ENCODE measurements at regions not wholly inside any gene's neighbourhood (a gene's known extent, or its start where the extent isn't known, plus 50 kb on each side); places are given as distances from the start of the nearest gene placed in this dataset.

GRCh38 chr17:53088481-53088880 lies 734.2 kb upstream of the KIF2B start:
- Histone ChIP-seq H3K9me3 (ENCODE audit: control insufficient read depth, insufficient read depth, low read depth, low read length) (no peaks in the 10 kb centered on the region), H3K4me3 (ENCODE audit: low read depth, low read length) (no peak overlapping the region), H3K36me3 (ENCODE audit: control insufficient read depth in 2 of 2, insufficient read depth in 1 of 2, low read length in 2 of 2) (no peaks in the 10 kb centered on the region), H3K27ac (ENCODE audit: extremely low read depth, low read depth, low read length) (no peak overlapping the region), H3K4me1 (ENCODE audit: control insufficient read depth, insufficient read depth, low read length) (no peaks in the 10 kb centered on the region)
- POLR2A ChIA-PET = no interaction called here
- CTCF ChIA-PET = no interaction called here
- no peak for TF ChIP-seq ZNF2 (tag by site-specific recombination; IDR thresholded peaks at IDR 0.05)
- no peak for TF ChIP-seq ZNF280C (tag by site-specific recombination; IDR thresholded peaks at IDR 0.05)
- no peak for TF ChIP-seq ZNF664 (tag by site-specific recombination; IDR thresholded peaks at IDR 0.05)
- TF ChIP-seq ZNF26 (tag by site-specific recombination; IDR thresholded peaks at IDR 0.05) = no peak
- no peak for TF ChIP-seq ZNF221 (tag by site-specific recombination; IDR thresholded peaks at IDR 0.05; ENCODE audit: borderline replicate concordance)
- TF ChIP-seq IKZF3 (tag by site-specific recombination; IDR thresholded peaks at IDR 0.05) = no peak

- ChIA-PET CTCF (no interaction called here), POLR2A (no interaction called here)
- Histone ChIP-seq H3K9me3 (ENCODE audit: control insufficient read depth, insufficient read depth, low read depth, low read length) (no peaks in the 10 kb centered on the region), H3K27ac (ENCODE audit: extremely low read depth, low read depth, low read length) (no peak overlapping the region), H3K36me3 (ENCODE audit: control insufficient read depth in 2 of 2, insufficient read depth in 1 of 2, low read length in 2 of 2) (no peaks in the 10 kb centered on the region), H3K4me3 (ENCODE audit: low read depth, low read length) (no peak overlapping the region), H3K4me1 (ENCODE audit: control insufficient read depth, insufficient read depth, low read length) (no peaks in the 10 kb centered on the region)
- TF ChIP-seq GLI4 (tag by site-specific recombination; IDR thresholded peaks at IDR 0.05) (no peak), ZNF140 (tag by site-specific recombination; IDR thresholded peaks at IDR 0.05) (no peak), YY1 (tag by site-specific recombination; IDR thresholded peaks at IDR 0.05) (no peak), ZNF155 (tag by site-specific recombination; IDR thresholded peaks at IDR 0.05) (no peak), ZNF175 (tag by site-specific recombination; IDR thresholded peaks at IDR 0.05) (no peak), ZNF416 (tag by site-specific recombination; IDR thresholded peaks at IDR 0.05) (no peak), ZNF518A (tag by site-specific recombination; conservative IDR thresholded peaks at IDR 0.05; ENCODE audit: low read depth) (no peak)
Observed at GRCh38 chr17:53061446-53061845, 761.3 kb upstream of the KIF2B start.

GRCh38 chr17:53058031-53058430 lies 764.7 kb upstream of the KIF2B start:
- Histone ChIP-seq H3K9me3 (ENCODE audit: control insufficient read depth, insufficient read depth, low read depth, low read length) (no peaks in the 10 kb centered on the region), H3K4me3 (ENCODE audit: low read depth, low read length) (no peak overlapping the region), H3K36me3 (ENCODE audit: control insufficient read depth in 2 of 2, insufficient read depth in 1 of 2, low read length in 2 of 2) (no peaks in the 10 kb centered on the region), H3K4me1 (ENCODE audit: control insufficient read depth, insufficient read depth, low read length) (no peaks in the 10 kb centered on the region), H3K27ac (ENCODE audit: extremely low read depth, low read depth, low read length) (no peak overlapping the region)
- ChIA-PET CTCF (no interaction called here), POLR2A (no interaction called here)
- TF ChIP-seq PRDM1 (tag by site-specific recombination; IDR thresholded peaks at IDR 0.05) = no peak
- no peak for TF ChIP-seq ZNF488 (tag by site-specific recombination; IDR thresholded peaks at IDR 0.05)
- no peak for TF ChIP-seq EGR2 (tag by site-specific recombination; IDR thresholded peaks at IDR 0.05; ENCODE audit: low read depth)
- TF ChIP-seq ZNF768 (tag by site-specific recombination; IDR thresholded peaks at IDR 0.05) = no peak
- no peak for TF ChIP-seq ZNF510 (tag by site-specific recombination; IDR thresholded peaks at IDR 0.05; ENCODE audit: insufficient replicate concordance)
- no peak for TF ChIP-seq ZNF169 (tag by site-specific recombination; IDR thresholded peaks at IDR 0.05)
- no peak for TF ChIP-seq GFI1B (tag by site-specific recombination; IDR thresholded peaks at IDR 0.05)
- no peak for TF ChIP-seq ZSCAN18 (tag by site-specific recombination; IDR thresholded peaks at IDR 0.05)
- no peak for TF ChIP-seq KLF7 (tag by site-specific recombination; IDR thresholded peaks at IDR 0.05; ENCODE audit: borderline replicate concordance)
